Brain pericyte (primary cell): ENCODE measurements at regions not wholly inside any gene's neighbourhood (a gene's known extent, or its start where the extent isn't known, plus 50 kb on each side); places are given as distances from the start of the nearest gene placed in this dataset.
"Not testable (repeated sequence)": the region's sequence is repeated elsewhere in the genome, so short reads cannot be mapped to it uniquely, and the experiment has no call there.

Experiments
- DNase-seq: peaks from one replicate; pipeline ENCODE4 v3.0.0-alpha.2; 2012; ENCODE audit warnings: low read depth, low spot score

DNA sequence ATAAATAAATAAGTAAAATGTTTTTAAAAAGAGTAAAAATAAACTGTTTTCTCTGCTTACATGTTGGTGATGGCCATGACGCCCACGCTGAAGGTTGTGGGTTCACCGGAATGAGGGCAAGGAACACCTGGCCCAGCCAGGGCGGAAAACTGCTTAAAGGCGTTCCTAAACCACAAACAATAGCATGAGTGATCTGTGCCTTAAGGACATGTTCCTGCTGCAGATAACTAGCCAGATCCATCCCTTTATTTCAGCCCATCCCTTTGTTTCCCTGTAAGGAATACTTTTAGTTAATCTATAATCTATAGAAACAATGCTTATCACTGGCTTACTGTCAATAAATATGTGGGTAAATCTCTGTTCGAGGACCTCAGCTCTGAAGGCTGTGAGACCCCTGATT is 63.3 kb upstream of the CEP78 start:
- DNase-seq = not testable (repeated sequence)

DNA sequence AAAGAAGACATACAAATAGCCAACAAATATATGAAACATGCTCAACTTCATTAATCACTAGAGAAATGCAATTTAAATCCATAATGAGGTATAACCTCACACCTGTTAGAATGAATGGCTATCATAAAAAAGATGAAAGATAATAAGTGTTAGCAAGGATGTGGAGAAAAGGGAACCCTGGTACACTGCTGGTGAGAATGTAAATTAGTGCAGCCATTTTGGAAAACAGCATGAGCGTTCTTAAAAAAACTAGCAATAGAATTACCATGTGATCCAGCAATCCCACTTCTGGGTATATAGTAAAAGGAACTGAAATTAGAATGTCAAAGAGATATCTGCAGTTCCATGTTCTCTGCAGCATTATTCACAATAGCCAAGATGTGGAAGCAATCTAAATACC is 64.2 kb upstream of the CEP78 start:
- no peak for DNase-seq

DNA sequence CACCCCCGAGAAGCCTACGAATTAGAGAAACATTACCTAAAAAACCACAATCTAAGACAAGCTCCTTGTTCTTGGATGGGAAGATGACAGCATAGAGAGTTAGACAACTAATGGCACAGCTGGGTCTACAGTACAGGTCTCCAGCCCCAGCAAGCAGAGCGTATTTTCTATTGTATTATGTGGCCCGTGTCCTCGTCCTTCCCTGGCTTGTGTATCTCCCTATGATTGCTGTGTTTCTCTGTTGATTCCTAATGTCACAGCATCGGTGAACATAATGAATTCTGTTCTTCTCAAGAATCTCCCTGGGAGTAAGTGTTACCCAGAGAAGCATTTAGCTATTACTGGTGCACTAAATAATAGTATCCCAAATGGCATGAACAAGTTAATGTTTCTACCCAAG is 66.8 kb upstream of the CEP78 start:
- DNase-seq = no peak

- DNase-seq = no peak
These were observed 68.5 kb upstream of the CEP78 start for GRCh38 chr9:78167356-78167755.

- DNase-seq = no peak
These were observed 72.0 kb upstream of the CEP78 start for GRCh38 chr9:78163834-78164233.

- no peak for DNase-seq
These were observed 77.6 kb upstream of the CEP78 start for GRCh38 chr9:78158286-78158685.

DNA sequence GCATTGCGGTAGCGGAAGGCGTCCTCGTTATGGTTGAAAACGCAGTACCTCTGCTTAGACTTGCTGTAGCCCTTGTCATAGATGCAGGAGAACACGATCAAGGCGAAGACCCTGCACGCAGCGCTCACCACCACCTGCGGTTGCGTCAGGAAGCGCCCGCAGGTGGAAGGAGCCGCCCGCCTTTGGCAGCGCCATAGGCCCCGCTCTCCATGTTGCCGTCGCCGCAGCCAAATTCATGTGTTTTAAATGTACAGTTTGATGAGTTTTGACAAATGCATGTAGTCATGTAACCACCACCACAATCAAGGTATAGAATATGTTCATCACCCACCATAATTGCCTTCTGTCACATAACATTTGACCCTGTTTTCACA is 84.9 kb upstream of the CEP78 start:
- no peak for DNase-seq

DNA sequence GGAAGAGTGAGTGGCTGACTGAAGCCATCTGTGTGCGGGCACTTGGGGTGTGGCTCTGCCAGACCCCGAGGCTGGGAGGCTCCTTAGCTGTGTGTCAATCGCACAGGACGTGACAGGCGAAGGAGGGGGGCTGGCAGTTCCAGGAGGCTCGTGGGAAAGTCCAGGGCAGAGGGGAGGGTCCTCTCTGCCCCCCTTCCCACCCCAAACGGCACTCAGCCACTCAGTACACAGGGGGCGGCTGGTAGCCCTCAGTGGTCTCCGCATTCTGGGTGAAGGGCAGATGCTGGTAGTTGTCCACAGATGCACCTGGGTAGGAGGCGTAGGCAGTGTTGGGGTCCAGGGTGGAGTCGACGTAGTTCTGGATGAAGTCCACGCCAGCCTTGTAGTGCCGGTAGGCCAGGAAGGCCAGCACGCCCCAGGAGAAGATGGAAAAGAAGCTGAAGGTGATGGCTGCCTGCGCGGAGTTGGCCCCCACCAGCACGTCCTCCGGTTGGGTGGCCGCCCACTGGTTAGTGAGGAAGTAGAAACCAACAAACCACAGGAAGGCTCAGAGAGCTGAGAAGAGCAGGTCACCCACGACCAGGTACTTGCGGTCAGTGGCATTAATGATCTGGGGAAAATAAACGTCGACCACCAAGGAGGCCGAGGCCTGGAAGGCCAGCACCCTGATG is 85.4 kb upstream of the CEP78 start:
- no peak for DNase-seq

GRCh38 chr9:78149702-78150291 is 86.1 kb upstream of the CEP78 start:
- no peak for DNase-seq

DNA sequence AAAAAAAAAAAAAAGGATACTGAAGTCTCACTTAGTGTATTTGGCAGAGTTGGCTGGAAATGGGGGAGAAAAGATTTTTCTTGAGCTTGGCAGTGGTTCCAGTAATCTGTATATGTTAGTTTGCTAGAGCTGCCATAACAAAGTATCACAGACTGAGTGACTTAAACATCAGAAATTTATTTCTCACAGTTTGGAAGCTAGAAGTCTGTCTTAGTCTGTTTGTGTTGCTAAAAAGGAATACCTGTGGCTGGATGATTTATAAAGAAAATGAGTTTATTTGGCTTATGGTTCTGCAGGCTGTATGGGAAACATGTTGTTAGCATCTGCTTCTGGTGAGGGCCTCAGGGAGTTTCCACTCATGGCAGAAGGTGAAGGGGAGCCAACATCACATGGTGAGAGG is 89.6 kb upstream of the CEP78 start:
- no peak for DNase-seq

DNA sequence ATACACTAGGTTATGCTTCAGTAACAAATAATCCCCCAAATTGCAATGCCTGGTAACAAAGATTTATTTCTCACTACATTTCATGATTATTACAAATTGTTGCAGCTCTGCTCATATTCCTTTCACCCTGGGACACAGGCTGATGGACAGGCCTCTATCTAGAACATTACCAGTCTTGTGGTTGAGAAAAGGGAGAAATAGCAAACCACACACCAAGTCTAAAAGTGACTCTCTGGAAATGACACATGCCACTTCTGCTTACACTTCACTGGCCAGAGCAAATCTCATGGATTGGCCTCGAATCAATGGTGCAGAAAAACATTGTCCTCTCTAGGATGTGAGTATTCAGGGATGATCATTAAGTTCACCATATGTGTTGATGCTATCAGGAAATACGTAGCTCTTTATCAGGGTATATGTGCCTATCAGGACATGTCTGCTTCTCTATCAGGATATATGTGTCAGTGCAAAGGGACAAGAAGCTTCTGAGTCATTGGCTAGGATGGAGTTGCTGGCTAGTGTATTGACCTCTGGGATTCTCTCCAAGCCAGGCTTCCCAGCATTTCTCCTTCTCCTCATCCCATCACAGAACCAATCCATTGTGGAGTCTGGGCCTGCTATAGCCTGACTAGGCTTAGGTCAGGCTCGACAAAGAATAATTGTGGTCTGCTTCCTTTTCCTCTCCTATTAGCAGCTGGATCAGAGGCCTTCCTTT is 91.1 kb upstream of the CEP78 start:
- no peak for DNase-seq

GRCh38 chr9:78144008-78144381 is 91.9 kb upstream of the CEP78 start:
- no peak for DNase-seq

DNA sequence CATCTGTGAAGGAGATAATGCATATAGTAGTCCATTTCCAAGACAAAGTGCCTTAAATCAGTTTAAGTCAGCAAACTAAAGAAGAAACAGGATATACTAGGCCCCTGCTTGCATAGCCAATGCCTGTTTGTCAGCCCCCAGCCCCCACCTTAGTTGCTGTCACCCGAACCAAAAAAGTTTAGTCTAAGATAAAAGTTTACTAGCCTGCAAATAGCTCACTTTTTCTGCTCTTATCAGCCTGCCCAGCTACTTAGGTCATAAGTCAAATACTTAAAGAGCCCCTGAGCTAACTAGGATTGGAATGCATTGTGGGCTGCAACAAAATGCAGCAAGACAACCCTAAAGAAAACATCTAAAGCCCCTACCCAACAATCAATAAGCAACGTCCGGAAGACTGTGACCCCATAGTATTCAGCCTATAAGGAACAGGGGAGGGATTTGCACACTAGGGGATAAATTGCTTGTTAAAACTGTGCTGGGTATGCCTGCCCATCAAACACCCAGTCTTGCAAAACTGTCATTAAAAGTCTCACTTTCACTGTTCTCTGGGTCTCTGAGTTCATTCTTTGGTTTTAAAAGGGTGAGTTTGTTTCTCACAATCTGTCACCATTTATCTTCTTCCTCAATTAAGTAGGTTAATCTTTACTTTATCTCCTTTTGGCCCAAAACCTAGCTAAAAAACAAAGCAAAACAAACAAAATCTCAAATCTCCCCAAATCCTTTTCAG is 92.4 kb upstream of the CEP78 start:
- DNase-seq = no peak

GRCh38 chr9:78142264-78142663 is 93.6 kb upstream of the CEP78 start:
- not testable (repeated sequence) for DNase-seq

GRCh38 chr9:78133751-78134150 is 102.1 kb upstream of the CEP78 start:
- no peak for DNase-seq

- no peak for DNase-seq
These were observed 101.1 kb upstream of the GNAQ start for GRCh38 chr9:78132701-78133058.

DNA sequence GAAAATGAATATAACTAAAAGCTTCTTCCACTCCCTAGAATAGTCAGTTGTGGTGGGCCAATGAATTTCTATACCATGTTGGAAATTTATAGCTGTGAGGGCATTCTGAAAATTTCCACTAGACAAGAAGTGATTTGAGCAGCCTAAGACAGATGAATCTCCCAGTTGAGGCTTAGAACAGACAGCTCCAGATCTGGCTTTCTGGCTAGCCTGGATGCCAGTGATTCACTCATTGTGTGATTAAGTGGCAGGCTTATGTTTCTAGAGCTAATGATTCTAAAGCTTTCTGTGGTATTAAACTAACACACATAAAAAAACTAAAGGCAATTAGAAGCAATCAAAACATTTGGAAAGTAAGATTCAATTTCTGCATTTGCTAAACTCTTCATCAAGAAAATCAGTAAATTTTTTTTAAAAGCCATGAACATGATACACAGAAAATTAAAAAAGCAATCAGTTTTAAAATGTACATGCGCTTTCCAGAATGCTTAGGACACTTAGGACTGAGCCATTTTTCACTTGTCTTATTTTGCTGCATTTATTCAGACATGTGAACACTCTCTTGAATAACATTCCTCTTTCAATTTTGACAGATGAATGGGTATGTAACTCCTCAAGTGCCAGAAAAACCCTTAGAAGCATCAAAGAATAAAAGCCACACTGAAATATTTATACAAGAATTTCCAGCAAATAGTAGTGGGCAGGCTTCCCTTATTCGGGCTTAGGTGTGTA is 100.5 kb upstream of the GNAQ start:
- no peak for DNase-seq

- DNase-seq = no peak
These were observed 99.2 kb upstream of the GNAQ start for GRCh38 chr9:78130853-78131252.

DNA sequence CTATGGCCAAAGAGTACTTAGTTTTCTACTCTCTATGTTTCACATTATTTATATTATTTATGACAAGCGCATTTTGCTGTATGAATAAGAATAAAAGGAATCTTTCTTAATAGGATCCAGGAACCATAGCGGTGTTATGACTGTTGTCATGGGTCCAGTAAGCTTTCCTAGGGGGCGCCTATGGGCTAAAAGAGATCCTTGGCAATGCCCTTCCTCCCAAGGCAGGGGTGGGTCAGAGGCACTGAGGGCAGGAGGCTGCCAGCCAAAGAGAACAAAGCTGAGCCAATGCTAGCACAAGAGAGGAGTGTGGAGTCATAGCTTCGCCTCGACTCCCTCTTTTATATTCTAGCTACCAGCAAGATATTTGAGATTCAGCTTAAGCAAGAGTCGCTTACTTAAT is 98.4 kb upstream of the GNAQ start:
- peak; percentile 13 for DNase-seq

GRCh38 chr9:78127279-78128225 is 95.9 kb upstream of the GNAQ start:
- DNase-seq = no peak

GRCh38 chr9:78123808-78124207 is 92.2 kb upstream of the GNAQ start:
- DNase-seq = no peak
